WTC11 (cell line): ENCODE measurements at regions not wholly inside any gene's neighbourhood (a gene's known extent, or its start where the extent isn't known, plus 50 kb on each side); places are given as distances from the start of the nearest gene placed in this dataset.

Experiments
- GABPB1 ChIP-seq: sonication (generic); formaldehyde crosslinking; IDR thresholded peaks from 2 replicates; pipeline ENCODE4 v1.8.1; 2023; ENCODE audit warnings: mild to moderate bottlenecking, missing genetic modification reagents
- KAT7 ChIP-seq: sonication (generic); formaldehyde crosslinking; IDR thresholded peaks from 2 replicates; pipeline ENCODE4 v1.8.1; 2023; ENCODE audit warnings: missing genetic modification reagents, mild to moderate bottlenecking, borderline replicate concordance
- RELA ChIP-seq: sonication (generic); formaldehyde crosslinking; IDR thresholded peaks from 2 replicates; pipeline ENCODE4 v1.8.1; 2022; ENCODE audit warnings: missing genetic modification reagents, mild to moderate bottlenecking, borderline replicate concordance
- SP1 ChIP-seq: sonication (generic); formaldehyde crosslinking; conservative IDR thresholded peaks from 2 replicates; pipeline ENCODE4 v1.8.1; 2022; ENCODE audit warnings: missing genetic modification reagents
- ZNF416 ChIP-seq: fragments of 250-450 bp; sonication (Bioruptor Pico); IDR thresholded peaks from 2 replicates; pipeline ENCODE4 v1.9.0; 2021; ENCODE audit warnings: mild to moderate bottlenecking, inconsistent platforms
- TF ChIP-seq, protein P1 (sequence below): fragments of 200-600 bp; IDR thresholded peaks from 2 replicates; pipeline ENCODE4 v1.8.0; 2022; ENCODE audit warnings: antibody characterized with exemption
- TF ChIP-seq, protein P2 (sequence below): sonication (generic); formaldehyde crosslinking; IDR thresholded peaks from 2 replicates; pipeline ENCODE4 v1.8.1; 2023; ENCODE audit warnings: mild to moderate bottlenecking, missing genetic modification reagents, moderate library complexity
- TF ChIP-seq, protein P3 (sequence below): fragments of 250-450 bp; sonication (Bioruptor Pico); IDR thresholded peaks from 2 replicates; pipeline ENCODE4 v1.8.0; 2021; ENCODE audit warnings: mild to moderate bottlenecking
- TF ChIP-seq, protein P4 (sequence below): fragments of 250-450 bp; sonication (Bioruptor Pico); IDR thresholded peaks from 2 replicates; pipeline ENCODE4 v1.9.0; 2021; ENCODE audit warnings: mild to moderate bottlenecking
- TF ChIP-seq, protein P5 (sequence below): sonication (generic); formaldehyde crosslinking; IDR thresholded peaks from 2 replicates; pipeline ENCODE4 v1.8.0; 2022; ENCODE audit warnings: mild to moderate bottlenecking, missing genetic modification reagents

DNA sequence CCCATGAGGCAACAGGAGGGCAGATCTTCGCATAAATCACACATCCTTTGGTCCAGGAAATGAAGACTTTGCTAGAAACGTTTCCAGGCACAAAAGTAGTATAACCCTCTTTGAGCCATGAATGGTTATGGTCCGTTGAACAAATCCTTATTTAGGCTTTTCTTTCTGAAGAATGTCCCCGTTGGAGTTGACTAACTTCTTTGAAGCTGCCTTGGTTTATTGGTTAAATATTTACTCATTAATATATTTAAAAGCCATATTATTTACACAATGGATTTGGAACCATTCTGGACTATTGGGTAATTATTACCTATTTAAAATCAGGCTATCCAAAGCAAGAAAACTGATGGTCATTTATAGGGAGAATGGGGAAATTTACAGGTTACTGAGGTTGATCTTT, 347.6 kb upstream of the SLC30A5 start:
- TF ChIP-seq, protein P1, sequence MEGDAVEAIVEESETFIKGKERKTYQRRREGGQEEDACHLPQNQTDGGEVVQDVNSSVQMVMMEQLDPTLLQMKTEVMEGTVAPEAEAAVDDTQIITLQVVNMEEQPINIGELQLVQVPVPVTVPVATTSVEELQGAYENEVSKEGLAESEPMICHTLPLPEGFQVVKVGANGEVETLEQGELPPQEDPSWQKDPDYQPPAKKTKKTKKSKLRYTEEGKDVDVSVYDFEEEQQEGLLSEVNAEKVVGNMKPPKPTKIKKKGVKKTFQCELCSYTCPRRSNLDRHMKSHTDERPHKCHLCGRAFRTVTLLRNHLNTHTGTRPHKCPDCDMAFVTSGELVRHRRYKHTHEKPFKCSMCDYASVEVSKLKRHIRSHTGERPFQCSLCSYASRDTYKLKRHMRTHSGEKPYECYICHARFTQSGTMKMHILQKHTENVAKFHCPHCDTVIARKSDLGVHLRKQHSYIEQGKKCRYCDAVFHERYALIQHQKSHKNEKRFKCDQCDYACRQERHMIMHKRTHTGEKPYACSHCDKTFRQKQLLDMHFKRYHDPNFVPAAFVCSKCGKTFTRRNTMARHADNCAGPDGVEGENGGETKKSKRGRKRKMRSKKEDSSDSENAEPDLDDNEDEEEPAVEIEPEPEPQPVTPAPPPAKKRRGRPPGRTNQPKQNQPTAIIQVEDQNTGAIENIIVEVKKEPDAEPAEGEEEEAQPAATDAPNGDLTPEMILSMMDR, result no peak
- no peak for TF ChIP-seq ZNF416 (CRISPR knock-in tag)
- TF ChIP-seq RELA, result no peak
- no peak for TF ChIP-seq GABPB1 (CRISPR knock-in tag)
- TF ChIP-seq, protein P2, sequence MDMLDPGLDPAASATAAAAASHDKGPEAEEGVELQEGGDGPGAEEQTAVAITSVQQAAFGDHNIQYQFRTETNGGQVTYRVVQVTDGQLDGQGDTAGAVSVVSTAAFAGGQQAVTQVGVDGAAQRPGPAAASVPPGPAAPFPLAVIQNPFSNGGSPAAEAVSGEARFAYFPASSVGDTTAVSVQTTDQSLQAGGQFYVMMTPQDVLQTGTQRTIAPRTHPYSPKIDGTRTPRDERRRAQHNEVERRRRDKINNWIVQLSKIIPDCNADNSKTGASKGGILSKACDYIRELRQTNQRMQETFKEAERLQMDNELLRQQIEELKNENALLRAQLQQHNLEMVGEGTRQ (CRISPR knock-in tag), result no peak
- TF ChIP-seq, protein P3, sequence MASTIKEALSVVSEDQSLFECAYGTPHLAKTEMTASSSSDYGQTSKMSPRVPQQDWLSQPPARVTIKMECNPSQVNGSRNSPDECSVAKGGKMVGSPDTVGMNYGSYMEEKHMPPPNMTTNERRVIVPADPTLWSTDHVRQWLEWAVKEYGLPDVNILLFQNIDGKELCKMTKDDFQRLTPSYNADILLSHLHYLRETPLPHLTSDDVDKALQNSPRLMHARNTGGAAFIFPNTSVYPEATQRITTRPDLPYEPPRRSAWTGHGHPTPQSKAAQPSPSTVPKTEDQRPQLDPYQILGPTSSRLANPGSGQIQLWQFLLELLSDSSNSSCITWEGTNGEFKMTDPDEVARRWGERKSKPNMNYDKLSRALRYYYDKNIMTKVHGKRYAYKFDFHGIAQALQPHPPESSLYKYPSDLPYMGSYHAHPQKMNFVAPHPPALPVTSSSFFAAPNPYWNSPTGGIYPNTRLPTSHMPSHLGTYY (CRISPR knock-in tag), result no peak
- no peak for TF ChIP-seq KAT7 (CRISPR knock-in tag)
- TF ChIP-seq SP1, result no peak
- TF ChIP-seq, protein P4, sequence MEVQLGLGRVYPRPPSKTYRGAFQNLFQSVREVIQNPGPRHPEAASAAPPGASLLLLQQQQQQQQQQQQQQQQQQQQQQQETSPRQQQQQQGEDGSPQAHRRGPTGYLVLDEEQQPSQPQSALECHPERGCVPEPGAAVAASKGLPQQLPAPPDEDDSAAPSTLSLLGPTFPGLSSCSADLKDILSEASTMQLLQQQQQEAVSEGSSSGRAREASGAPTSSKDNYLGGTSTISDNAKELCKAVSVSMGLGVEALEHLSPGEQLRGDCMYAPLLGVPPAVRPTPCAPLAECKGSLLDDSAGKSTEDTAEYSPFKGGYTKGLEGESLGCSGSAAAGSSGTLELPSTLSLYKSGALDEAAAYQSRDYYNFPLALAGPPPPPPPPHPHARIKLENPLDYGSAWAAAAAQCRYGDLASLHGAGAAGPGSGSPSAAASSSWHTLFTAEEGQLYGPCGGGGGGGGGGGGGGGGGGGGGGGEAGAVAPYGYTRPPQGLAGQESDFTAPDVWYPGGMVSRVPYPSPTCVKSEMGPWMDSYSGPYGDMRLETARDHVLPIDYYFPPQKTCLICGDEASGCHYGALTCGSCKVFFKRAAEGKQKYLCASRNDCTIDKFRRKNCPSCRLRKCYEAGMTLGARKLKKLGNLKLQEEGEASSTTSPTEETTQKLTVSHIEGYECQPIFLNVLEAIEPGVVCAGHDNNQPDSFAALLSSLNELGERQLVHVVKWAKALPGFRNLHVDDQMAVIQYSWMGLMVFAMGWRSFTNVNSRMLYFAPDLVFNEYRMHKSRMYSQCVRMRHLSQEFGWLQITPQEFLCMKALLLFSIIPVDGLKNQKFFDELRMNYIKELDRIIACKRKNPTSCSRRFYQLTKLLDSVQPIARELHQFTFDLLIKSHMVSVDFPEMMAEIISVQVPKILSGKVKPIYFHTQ, result no peak
- TF ChIP-seq, protein P5, sequence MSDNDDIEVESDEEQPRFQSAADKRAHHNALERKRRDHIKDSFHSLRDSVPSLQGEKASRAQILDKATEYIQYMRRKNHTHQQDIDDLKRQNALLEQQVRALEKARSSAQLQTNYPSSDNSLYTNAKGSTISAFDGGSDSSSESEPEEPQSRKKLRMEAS, result no peak
